H9 (cell line): ENCODE measurements at regions not wholly inside any gene's neighbourhood (a gene's known extent, or its start where the extent isn't known, plus 50 kb on each side); places are given as distances from the start of the nearest gene placed in this dataset.

Source experiments
- DNase-seq: peaks from one replicate; pipeline ENCODE4 v3.0.0-alpha.2; 2017
- H2AFZ ChIP-seq: one replicate; pipeline ENCODE4 v1.6.1; 2013; ENCODE audit warnings: mild to moderate bottlenecking, low read length, control low read depth, moderate library complexity
- H2AK5ac ChIP-seq: 2 replicates; pipeline ENCODE4 v1.6.1; 2013; ENCODE audit warnings: low read length, control low read depth, mixed read lengths; ENCODE audit not compliant: insufficient read length
- H2BK120ac ChIP-seq: one replicate; pipeline ENCODE4 v1.6.1; 2013; ENCODE audit warnings: low read depth, mild to moderate bottlenecking, low read length, control low read depth, inconsistent platforms; ENCODE audit not compliant: poor library complexity, severe bottlenecking
- H2BK12ac ChIP-seq: 2 replicates; pipeline ENCODE4 v1.6.1; 2013; ENCODE audit warnings: low read length, control low read depth, mixed read lengths, low read depth; ENCODE audit not compliant: insufficient read length
- H2BK15ac ChIP-seq: 2 replicates; pipeline ENCODE4 v1.6.1; 2013; ENCODE audit warnings: low read depth, low read length, control low read depth
- H2BK20ac ChIP-seq: one replicate; pipeline ENCODE4 v1.6.1; 2013; ENCODE audit warnings: low read depth, mild to moderate bottlenecking, low read length, control low read depth, inconsistent platforms; ENCODE audit not compliant: poor library complexity, severe bottlenecking
- H2BK5ac ChIP-seq: 2 replicates; pipeline ENCODE4 v1.6.1; 2013; ENCODE audit warnings: low read length, control low read depth, mixed read lengths; ENCODE audit not compliant: insufficient read length
- H3K14ac ChIP-seq: 2 replicates; pipeline ENCODE4 v1.6.1; 2013; ENCODE audit warnings: low read length, control low read depth; ENCODE audit not compliant: insufficient read depth
- H3K18ac ChIP-seq: 2 replicates; pipeline ENCODE4 v1.6.1; 2013; ENCODE audit warnings: low read depth, mild to moderate bottlenecking, mixed read lengths, low read length, control low read depth; ENCODE audit not compliant: insufficient read length
- H3K23ac ChIP-seq: 2 replicates; pipeline ENCODE4 v1.6.1; 2013; ENCODE audit warnings: low read length, control low read depth, mixed read lengths, low read depth; ENCODE audit not compliant: insufficient read length
- H3K23me2 ChIP-seq: 2 replicates; pipeline ENCODE4 v1.6.1; 2013; ENCODE audit warnings: low read depth, mild to moderate bottlenecking, mixed read lengths, low read length, control low read depth; ENCODE audit not compliant: insufficient read length, poor library complexity, severe bottlenecking
- H3K27ac ChIP-seq: 2 replicates; pipeline ENCODE4 v1.5.1; 2013; ENCODE audit warnings: low read length, control low read depth, mixed read lengths, low read depth; ENCODE audit not compliant: insufficient read length
- H3K27me3 ChIP-seq: 2 replicates; pipeline ENCODE4 v1.6.1; 2013; ENCODE audit warnings: low read length, control low read depth, inconsistent platforms; ENCODE audit not compliant: insufficient read depth
- H3K4ac ChIP-seq: 2 replicates; pipeline ENCODE4 v1.6.1; 2013; ENCODE audit warnings: low read depth, mild to moderate bottlenecking, control low read depth, inconsistent platforms, low read length, moderate library complexity
- H3K4me1 ChIP-seq: 2 replicates; pipeline ENCODE4 v1.6.1; 2013; ENCODE audit warnings: low read length, control low read depth, inconsistent platforms; ENCODE audit not compliant: insufficient read depth
- H3K4me2 ChIP-seq: 2 replicates; pipeline ENCODE4 v1.6.1; 2013; ENCODE audit warnings: low read length, control low read depth, mixed read lengths; ENCODE audit not compliant: insufficient read length, insufficient read depth
- H3K56ac ChIP-seq: 2 replicates; pipeline ENCODE4 v1.6.1; 2013; ENCODE audit warnings: low read depth, mild to moderate bottlenecking, mixed read lengths, low read length, control low read depth; ENCODE audit not compliant: insufficient read length
- H3K79me1 ChIP-seq: 2 replicates; pipeline ENCODE4 v1.6.1; 2013; ENCODE audit warnings: low read depth, mild to moderate bottlenecking, moderate library complexity, low read length, control low read depth, inconsistent platforms; ENCODE audit not compliant: insufficient read depth, poor library complexity, severe bottlenecking
- H3K79me2 ChIP-seq: 2 replicates; pipeline ENCODE4 v1.6.1; 2013; ENCODE audit warnings: low read length, control low read depth, inconsistent platforms; ENCODE audit not compliant: insufficient read depth
- H3K9ac ChIP-seq: 2 replicates; pipeline ENCODE4 v1.6.1; 2013; ENCODE audit warnings: low read length, control low read depth, mixed read lengths; ENCODE audit not compliant: insufficient read length; ENCODE audit errors: extremely low read depth
- H3K9me3 ChIP-seq: one replicate; pipeline ENCODE4 v1.6.1; 2013; ENCODE audit warnings: low read depth, low read length, inconsistent platforms; ENCODE audit not compliant: control insufficient read depth
- H3T11ph ChIP-seq: one replicate; pipeline ENCODE4 v1.6.1; 2013; ENCODE audit warnings: mild to moderate bottlenecking, low read length, control low read depth, inconsistent platforms
- H4K20me1 ChIP-seq: one replicate; pipeline ENCODE4 v1.6.1; 2013; ENCODE audit not compliant: control insufficient read depth, insufficient read length, insufficient read depth
- H4K5ac ChIP-seq: 2 replicates; pipeline ENCODE4 v1.6.1; 2013; ENCODE audit warnings: low read depth, mild to moderate bottlenecking, mixed read lengths, low read length, control low read depth; ENCODE audit not compliant: insufficient read length
- H4K8ac ChIP-seq: replicated peaks from 2 replicates; pipeline ENCODE4 v1.6.1; 2013; ENCODE audit warnings: low read length, control low read depth, mixed read lengths, low read depth; ENCODE audit not compliant: insufficient read length
- H4K91ac ChIP-seq: 2 replicates; pipeline ENCODE4 v1.6.1; 2013; ENCODE audit warnings: low read depth, mild to moderate bottlenecking, moderate library complexity, mixed read lengths, low read length, control low read depth; ENCODE audit not compliant: insufficient read length
- H3K27ac Mint-ChIP-seq, 3 experiments: 2 replicates in 2 of 3; 3 replicates in 1 of 3; pipeline ENCODE4 v1.8.0; 2020 to 2021; ENCODE audit warnings: mixed read lengths in 3 of 3, mild to moderate bottlenecking in 1 of 3, moderate library complexity in 1 of 3
- H3K27me3 Mint-ChIP-seq: 2 replicates; pipeline ENCODE4 v1.8.0; 2021; ENCODE audit warnings: low read depth, mild to moderate bottlenecking, moderate library complexity, mixed read lengths
- H3K36me3 Mint-ChIP-seq, 3 experiments: 2 replicates in 2 of 3; 3 replicates in 1 of 3; pipeline ENCODE4 v1.8.0; 2020 to 2021; ENCODE audit warnings: low read depth in 3 of 3, mixed read lengths in 3 of 3; ENCODE audit not compliant: insufficient read depth in 1 of 3
- H3K4me1 Mint-ChIP-seq, 2 experiments: 2 replicates each; pipeline ENCODE4 v1.8.0; 2020; ENCODE audit warnings: mixed read lengths in 2 of 2
- H3K4me3 Mint-ChIP-seq, 2 experiments: 2 replicates in 1 of 2; 3 replicates in 1 of 2; pipeline ENCODE4 v1.8.0; 2020 to 2021; ENCODE audit warnings: mild to moderate bottlenecking in 2 of 2, mixed read lengths in 2 of 2, moderate library complexity in 1 of 2
- H3K9me3 Mint-ChIP-seq, 2 experiments: 2 replicates in 1 of 2; 3 replicates in 1 of 2; pipeline ENCODE4 v1.8.0; 2020; ENCODE audit warnings: mild to moderate bottlenecking in 2 of 2, mixed read lengths in 2 of 2, moderate library complexity in 1 of 2
- CTCF ChIP-seq: fragments of 200-600 bp; sonication (generic); conservative IDR thresholded peaks from 3 replicates; pipeline ENCODE4 v1.8.0; 2021; ENCODE audit warnings: antibody characterized with exemption, mild to moderate bottlenecking
- WGBS: extraction: QIAGEN DNeasy Blood & Tissue Kit; methylation state at CpG from one replicate; pipeline ENCODE4 v1.1.7; 2013; ENCODE audit warnings: missing lambda C conversion rate, low lambda C conversion rate, mixed read lengths; ENCODE audit not compliant: insufficient read length; ENCODE audit errors: extremely low coverage; 5-methylcytosine and 5-hydroxymethylcytosine counted together

- no peaks in the 10 kb centered on the region; the same call in 1 of the 2 replicates for H3K79me2 ChIP-seq
- Mint-ChIP-seq H3K9me3 (no peaks in the 10 kb centered on the region), H3K36me3 (peaks cover 0 to 2% (median 0%) of the 10 kb centered on the region in 3 experiments; a peak in 1 of 7 replicates), H3K27ac (no peak overlapping the region), H3K27me3 (peaks cover 58% of the 10 kb centered on the region), H3K4me3 (peak overlapping the region; percentile 79 to 90), H3K4me1 (peaks cover 15 to 25% of the 10 kb centered on the region in 2 experiments)
- no peak overlapping the region for H3K27ac ChIP-seq
- H3K9me3 ChIP-seq, result no peaks in the 10 kb centered on the region
- no peak overlapping the region for H4K91ac ChIP-seq
- no peak overlapping the region for H3K14ac ChIP-seq
- no peak overlapping the region for H2BK15ac ChIP-seq
- TF ChIP-seq CTCF, result 0 out of 3 replicates have a peak, but pooled peaks have one; percentile 23
- no peak overlapping the region for H4K8ac ChIP-seq
- no peak overlapping the region for H3K9ac ChIP-seq
- no peak overlapping the region for H2BK20ac ChIP-seq
- no peaks in the 10 kb centered on the region for H4K20me1 ChIP-seq
- no peak overlapping the region for H2BK12ac ChIP-seq
- peaks cover 12% of the 10 kb centered on the region for H3K23me2 ChIP-seq
- peak; percentile 39 for DNase-seq
- no peak overlapping the region for H3K18ac ChIP-seq
- no peaks in the 10 kb centered on the region; the same call in 1 of the 2 replicates for H3K4me1 ChIP-seq
- no CpG with 5 or more reads among the region's 10 CpGs for WGBS
- H4K5ac ChIP-seq, result no peak overlapping the region
- no peak overlapping the region for H2BK120ac ChIP-seq
- H2AFZ ChIP-seq, result peak overlapping the region; percentile 58
- no peak overlapping the region for H3K56ac ChIP-seq
- H2AK5ac ChIP-seq, result no peak overlapping the region
- H3T11ph ChIP-seq, result no peak overlapping the region
- no peak overlapping the region for H3K4ac ChIP-seq
- H3K27me3 ChIP-seq, result peaks cover 13% of the 10 kb centered on the region; the same call in 1 of the 2 replicates
- H3K79me1 ChIP-seq, result no peaks in the 10 kb centered on the region
- H3K23ac ChIP-seq, result no peak overlapping the region
- H3K4me2 ChIP-seq, result peak overlapping the region; percentile 90
- no peak overlapping the region for H2BK5ac ChIP-seq
These were observed 80.9 kb downstream of the CHRNA1 start for GRCh38 chr2:174683392-174683759.
